DND-41 (cell line): ENCODE measurements at regions not wholly inside any gene's neighbourhood (a gene's known extent, or its start where the extent isn't known, plus 50 kb on each side); places are given as distances from the start of the nearest gene placed in this dataset.

Source experiments
- EZH2 ChIP-seq: IDR thresholded peaks from 3 replicates; pipeline ENCODE4 v1.6.1; 2012; ENCODE audit warnings: borderline replicate concordance, low read depth, mild to moderate bottlenecking, moderate library complexity, low read length, inconsistent platforms; ENCODE audit not compliant: severe bottlenecking
- TF ChIP-seq, protein P1 (sequence below): IDR thresholded peaks from 2 replicates; pipeline ENCODE4 v1.5.1; 2012; ENCODE audit warnings: borderline replicate concordance, low read length, moderate library complexity, mild to moderate bottlenecking; ENCODE audit not compliant: poor library complexity, severe bottlenecking; ENCODE audit errors: extremely low read depth

DNA sequence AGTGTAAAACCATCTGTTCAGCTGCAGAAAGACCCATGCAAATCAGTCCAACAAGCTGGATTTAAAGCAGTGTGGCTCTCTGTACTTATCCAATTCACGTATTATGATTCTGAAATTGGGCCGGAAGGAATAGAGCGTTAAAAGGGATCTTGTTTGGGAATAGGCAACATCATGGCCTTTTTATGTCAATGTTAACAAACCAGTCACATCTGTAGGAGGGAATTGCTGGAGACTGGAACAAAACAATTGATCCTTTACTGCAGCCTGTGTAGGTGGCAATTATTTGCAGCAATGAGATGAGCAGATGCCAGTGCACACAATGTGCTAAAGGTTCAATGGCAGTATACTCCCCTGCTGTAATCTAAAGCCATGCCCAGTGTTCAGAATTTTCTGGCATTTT lies 887.4 kb upstream of the ROBO1 start:
- TF ChIP-seq, protein P1, sequence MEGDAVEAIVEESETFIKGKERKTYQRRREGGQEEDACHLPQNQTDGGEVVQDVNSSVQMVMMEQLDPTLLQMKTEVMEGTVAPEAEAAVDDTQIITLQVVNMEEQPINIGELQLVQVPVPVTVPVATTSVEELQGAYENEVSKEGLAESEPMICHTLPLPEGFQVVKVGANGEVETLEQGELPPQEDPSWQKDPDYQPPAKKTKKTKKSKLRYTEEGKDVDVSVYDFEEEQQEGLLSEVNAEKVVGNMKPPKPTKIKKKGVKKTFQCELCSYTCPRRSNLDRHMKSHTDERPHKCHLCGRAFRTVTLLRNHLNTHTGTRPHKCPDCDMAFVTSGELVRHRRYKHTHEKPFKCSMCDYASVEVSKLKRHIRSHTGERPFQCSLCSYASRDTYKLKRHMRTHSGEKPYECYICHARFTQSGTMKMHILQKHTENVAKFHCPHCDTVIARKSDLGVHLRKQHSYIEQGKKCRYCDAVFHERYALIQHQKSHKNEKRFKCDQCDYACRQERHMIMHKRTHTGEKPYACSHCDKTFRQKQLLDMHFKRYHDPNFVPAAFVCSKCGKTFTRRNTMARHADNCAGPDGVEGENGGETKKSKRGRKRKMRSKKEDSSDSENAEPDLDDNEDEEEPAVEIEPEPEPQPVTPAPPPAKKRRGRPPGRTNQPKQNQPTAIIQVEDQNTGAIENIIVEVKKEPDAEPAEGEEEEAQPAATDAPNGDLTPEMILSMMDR = no peak
- no peak for TF ChIP-seq EZH2
